Jurkat, Clone E6-1 (cell line): ENCODE measurements at regions not wholly inside any gene's neighbourhood (a gene's known extent, or its start where the extent isn't known, plus 50 kb on each side); places are given as distances from the start of the nearest gene placed in this dataset.
"Not testable (repeated sequence)": the region's sequence is repeated elsewhere in the genome, so short reads cannot be mapped to it uniquely, and the experiment has no call there.

ENCODE experiments used
- DNase-seq: peaks from one replicate; pipeline ENCODE4 v3.0.0-alpha.2; 2011; ENCODE audit warnings: low read depth, low spot score
- H3K4me3 ChIP-seq: 2 replicates; pipeline ENCODE4 v1.5.1; 2011; ENCODE audit warnings: mild to moderate bottlenecking, low read length, control low read depth, moderate library complexity

DNA sequence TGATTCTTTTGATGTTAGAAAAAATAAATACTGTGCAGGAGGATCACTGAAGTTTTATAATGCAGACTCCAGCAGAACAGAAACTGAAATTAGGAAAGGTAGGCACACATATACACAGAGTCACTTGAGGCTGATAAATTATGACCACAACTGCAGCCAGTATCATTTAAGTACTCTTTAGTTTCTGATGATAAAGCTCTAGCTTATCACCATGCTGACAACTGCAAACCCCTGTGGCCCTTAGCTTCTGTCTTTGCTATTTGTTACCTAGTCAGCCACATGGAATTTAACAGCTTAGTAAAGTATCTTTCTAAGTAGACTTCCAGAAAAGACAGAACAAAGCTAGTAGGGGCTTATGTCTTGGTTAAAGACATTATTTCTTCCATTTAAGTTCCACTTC lies 734.8 kb upstream of the CDH6 start:
- no peak overlapping the region for H3K4me3 ChIP-seq
- no peak for DNase-seq

- not testable (repeated sequence) for H3K4me3 ChIP-seq
Measured at GRCh38 chr5:30455484-30455883, 738.0 kb upstream of the CDH6 start.

GRCh38 chr5:30453168-30453567 lies 740.3 kb upstream of the CDH6 start:
- H3K4me3 ChIP-seq: no peak overlapping the region
- no peak for DNase-seq

More at GRCh38 chr5:30455484-30455883, 738.0 kb upstream of the CDH6 start:
- not testable (repeated sequence) for DNase-seq

GRCh38 chr5:30450153-30450552 lies 743.3 kb upstream of the CDH6 start:
- no peak overlapping the region for H3K4me3 ChIP-seq
- DNase-seq: no peak

DNA sequence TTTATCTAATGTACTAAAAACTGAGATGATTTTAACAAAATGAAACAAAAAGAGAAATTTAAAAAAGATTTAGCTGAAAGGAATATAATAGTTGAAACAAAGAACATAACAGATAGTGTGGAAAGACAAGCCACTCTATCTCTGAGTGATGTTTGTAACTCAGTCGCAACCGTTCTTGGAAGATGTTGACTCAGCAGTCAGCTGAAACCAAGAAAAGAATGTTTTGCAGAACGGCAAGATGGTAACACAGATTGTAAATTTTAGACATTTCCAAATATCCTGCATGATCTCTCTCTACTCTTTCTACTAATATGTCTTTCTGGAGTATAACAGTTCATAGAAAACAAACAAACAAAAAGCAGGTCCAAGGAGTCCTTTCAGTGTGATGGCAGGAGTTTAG lies 746.1 kb upstream of the CDH6 start:
- H3K4me3 ChIP-seq: no peak overlapping the region
- DNase-seq: no peak

DNA sequence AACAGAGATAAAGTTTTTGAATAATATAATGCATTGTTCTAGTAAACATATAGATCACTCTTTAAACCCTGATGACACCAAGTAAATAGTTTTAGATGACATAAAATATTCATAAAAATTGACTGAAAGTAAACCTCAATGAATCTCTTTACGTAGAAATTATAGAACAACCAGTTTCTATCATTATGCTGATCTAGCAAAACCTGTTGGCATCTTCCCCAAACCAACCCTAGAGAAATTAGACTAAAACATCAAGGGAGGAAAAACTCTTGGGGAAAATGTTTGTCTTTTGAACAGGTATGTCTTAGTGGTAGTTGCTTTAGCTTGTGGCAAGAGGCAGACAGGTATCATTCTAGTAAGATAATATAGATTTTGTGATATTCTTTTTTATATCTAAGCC lies 747.0 kb upstream of the CDH6 start:
- no peak for DNase-seq
- no peak overlapping the region for H3K4me3 ChIP-seq

DNA sequence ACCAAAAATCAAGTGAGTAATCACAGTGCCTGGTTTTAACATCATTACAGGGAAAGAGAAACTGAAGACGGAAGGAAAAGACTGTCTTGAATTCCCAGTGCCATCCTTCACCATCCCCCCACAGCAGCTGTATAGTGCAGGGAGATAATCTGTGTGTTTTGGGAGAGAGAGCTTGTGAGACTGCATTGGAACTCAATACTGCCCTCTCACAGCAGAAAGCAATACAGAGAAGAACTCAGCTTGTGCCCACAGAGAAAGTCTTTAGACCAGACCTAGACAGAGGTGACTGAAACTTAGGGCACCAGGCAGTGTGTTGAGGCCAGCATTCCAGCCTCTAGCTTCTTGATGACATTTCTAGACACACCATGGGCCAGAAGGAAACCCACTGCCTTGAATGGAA lies 754.7 kb upstream of the CDH6 start:
- no peak overlapping the region for H3K4me3 ChIP-seq
- no peak for DNase-seq

DNA sequence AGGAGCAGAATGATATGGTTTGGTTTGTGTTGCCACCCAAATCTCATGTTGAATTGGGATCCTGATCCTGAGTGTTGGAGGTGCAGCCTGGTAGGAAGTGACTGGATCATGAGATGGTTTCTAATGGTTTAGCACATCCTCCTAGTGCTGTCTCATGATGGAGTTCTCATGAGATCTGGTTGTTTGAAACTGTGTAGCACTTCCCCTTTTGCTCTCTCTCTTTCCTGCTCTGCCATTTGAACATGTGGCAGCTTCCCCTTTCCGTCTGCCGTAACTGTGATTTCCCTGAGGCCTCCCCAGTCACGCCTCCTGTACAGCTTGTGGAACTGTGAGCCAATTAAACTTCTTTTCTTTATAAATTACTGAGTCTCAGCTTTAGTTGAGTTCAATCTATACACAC lies 756.8 kb upstream of the CDH6 start:
- no peak overlapping the region for H3K4me3 ChIP-seq
- no peak for DNase-seq

DNA sequence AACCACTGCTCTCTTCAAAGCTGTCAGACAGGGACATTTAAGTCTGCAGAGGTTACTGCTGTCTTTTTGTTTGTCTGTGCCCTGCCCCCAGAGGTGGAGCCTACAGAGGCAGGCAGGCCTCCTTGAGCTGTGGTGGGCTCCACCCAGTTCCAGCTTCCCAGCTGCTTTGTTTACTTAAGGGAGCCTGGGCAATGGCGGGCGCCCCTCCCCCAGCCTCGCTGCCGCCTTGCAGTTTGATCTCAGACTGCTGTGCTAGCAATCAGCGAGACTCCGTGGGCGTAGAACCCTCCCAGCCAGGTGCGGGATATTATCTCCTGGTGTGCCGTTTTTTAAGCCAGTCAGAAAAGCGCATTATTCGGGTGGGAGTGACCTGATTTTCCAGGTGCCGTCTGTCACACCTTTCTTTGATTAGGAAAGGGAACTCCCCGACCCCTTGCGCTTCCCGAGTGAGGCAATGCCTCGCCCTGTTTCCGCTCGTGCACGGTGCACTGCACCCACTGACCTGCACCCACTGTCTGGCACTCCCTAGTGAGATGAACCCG lies 764.5 kb upstream of the CDH6 start:
- not testable (repeated sequence) for DNase-seq

DNA sequence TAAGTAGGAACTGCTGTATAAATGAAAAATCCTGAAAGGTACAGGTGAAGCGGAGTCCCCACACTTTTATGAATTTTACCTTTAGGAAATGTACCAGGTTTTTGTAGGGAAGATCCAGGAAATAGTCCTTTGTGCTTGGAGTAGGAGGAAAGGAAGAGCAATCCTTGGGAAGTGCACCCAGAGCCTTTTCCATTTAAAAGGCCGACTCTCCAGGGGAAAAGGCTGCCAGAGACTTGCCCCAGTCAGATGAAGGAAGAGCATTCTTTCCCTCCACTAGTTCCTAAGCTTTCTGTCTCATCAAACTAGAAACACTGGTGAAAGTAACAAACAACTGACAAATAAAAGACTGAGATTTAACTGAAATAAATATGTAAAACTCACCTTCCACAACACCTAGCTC lies 779.4 kb upstream of the CDH6 start:
- DNase-seq: no peak

More for the DNA sequence above, 764.5 kb upstream of the CDH6 start:
- H3K4me3 ChIP-seq: not testable (repeated sequence)

GRCh38 chr5:30413540-30413939 lies 779.9 kb upstream of the CDH6 start:
- no peak overlapping the region for H3K4me3 ChIP-seq
- DNase-seq: no peak

More for the DNA sequence above, 779.4 kb upstream of the CDH6 start:
- H3K4me3 ChIP-seq: no peak overlapping the region

- no peak for DNase-seq
- H3K4me3 ChIP-seq: no peak overlapping the region
Measured at GRCh38 chr5:30405821-30406220, 787.7 kb upstream of the CDH6 start.

DNA sequence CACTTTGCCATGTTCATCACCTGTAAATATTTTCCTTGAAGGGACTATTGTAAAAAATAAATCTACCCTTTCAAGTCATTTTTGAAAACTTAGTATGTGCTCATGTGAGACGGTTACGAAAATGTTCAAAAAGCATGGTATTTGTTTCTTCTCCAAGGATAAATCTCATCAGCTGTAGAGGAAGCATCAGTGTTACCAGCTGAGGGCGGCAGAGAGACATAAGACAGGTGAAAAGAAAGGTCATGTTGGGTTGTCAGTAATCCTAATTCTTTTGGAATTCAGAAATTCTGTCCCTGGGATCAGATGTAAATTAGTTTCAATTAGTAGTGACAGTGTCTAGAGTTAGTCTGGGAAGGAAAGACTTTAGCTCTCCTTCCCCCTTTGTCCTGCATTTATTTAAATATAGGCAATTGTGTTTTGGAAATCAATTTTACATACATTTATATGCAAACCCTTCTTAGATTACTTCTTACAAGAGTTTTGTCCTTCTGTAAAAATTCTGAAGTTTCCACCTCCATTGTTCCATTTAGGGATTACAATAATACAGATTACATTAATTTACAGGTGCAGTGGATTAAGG lies 791.9 kb upstream of the CDH6 start:
- H3K4me3 ChIP-seq: no peak overlapping the region
- DNase-seq: peak; percentile 17

DNA sequence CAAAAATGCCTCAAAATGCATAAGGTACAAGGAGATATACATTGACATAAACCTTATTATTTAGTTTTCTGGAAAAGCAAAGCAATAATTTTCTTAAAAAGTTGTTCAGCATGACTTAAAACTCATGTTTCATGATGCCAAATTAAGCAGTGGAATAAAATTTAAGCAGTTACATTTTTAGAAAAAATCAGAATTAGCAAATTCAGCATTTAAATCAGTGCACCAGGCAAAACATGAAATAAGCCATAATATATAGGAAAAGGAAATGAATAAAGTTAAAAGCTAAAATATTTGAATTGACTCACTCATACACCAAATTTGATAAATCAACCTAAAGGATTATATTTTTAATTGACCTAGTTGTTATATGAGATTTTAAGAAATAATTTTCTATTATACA lies 795.1 kb upstream of the CDH6 start:
- no peak for DNase-seq
- no peak overlapping the region for H3K4me3 ChIP-seq

- no peak overlapping the region for H3K4me3 ChIP-seq
- DNase-seq: no peak
Measured at GRCh38 chr5:30392897-30393296, 800.6 kb upstream of the CDH6 start.

DNA sequence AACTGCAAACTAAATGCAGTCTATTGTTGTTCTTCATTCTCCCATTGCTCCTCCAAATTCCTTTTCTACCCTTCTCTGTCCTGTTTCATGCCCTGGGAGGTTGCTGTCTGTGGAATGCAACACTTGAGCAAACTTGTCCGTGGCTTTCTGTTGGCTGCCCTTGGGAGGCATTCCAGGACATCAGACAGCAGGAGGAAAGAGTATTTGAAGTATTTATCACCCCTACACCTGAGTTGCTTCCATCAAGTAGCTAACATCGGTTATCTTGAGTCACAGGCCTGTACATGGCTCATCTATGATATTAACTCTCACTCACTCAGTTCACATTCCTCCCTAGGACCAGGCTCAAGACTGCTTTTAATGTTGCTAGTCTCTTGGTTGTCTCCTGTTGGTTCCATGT lies 803.4 kb upstream of the CDH6 start:
- no peak overlapping the region for H3K4me3 ChIP-seq
- DNase-seq: no peak

- no peak for DNase-seq
- no peak overlapping the region for H3K4me3 ChIP-seq
Measured at GRCh38 chr5:30387974-30388632, 805.4 kb upstream of the CDH6 start.

DNA sequence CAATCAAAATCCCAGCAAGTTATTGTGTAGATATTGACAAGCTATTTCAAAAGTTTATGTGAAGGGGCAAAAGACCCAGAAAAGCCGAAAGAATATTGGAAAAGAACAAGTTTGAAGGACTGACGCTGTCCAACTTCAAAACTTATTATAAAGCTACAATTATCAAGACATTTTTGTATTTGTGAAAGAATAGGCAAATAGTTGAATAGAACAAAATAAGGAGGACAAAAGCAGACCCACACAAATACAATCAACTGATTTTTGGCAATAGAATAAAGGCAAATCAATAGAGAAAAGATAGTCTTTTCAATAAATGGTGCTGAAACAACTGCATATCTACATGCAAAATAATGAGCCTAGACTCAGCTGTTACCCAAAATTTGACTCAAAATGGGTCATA lies 807.7 kb upstream of the CDH6 start:
- H3K4me3 ChIP-seq: no peak overlapping the region
- DNase-seq: no peak

GRCh38 chr5:30384171-30384570 lies 809.3 kb upstream of the CDH6 start:
- no peak for DNase-seq
- no peak overlapping the region for H3K4me3 ChIP-seq

GRCh38 chr5:30380228-30380627 lies 813.3 kb upstream of the CDH6 start:
- H3K4me3 ChIP-seq: no peak overlapping the region

GRCh38 chr5:30376848-30377247 lies 816.6 kb upstream of the CDH6 start:
- DNase-seq: no peak
- no peak overlapping the region for H3K4me3 ChIP-seq

More at GRCh38 chr5:30380228-30380627, 813.3 kb upstream of the CDH6 start:
- no peak for DNase-seq
